ENCODE measurements at regions not wholly inside any gene's neighbourhood (a gene's known extent, or its start where the extent isn't known, plus 50 kb on each side); places are given as distances from the start of the nearest gene placed in this dataset.

DNA sequence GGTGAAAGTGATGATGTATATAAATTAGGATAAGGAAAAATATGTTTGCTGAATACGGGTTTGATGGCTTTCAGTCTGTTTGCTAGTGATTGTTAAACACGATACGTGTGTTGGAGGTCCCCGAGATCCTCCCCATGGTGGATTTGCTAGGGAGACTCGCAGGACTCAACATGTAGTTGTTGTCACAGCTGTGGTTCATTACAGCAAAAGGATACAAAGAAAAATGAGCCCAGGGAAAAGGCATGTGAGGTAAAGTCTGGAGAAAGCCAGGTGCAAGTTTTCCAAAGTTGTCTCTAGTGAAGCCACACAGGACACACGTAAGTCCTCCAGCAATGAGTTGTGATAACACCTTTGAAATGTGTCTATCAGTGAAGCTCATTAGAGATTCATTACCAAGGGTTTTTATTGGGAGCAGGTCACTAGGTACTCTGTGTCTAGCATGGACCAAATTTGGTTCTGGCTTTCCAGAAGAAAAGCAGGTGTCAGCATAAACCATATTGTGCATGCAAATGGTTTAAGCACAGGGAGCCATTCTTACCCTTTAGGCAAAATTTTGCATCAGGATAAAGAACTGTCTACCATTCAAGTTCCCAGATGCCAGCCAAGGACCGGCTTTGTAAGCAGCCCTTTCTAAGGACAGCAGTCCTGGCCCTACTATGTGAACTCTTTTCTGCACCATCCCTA, 215.2 kb upstream of the WSCD1 start:
- TF ChIP-seq, protein P1, sequence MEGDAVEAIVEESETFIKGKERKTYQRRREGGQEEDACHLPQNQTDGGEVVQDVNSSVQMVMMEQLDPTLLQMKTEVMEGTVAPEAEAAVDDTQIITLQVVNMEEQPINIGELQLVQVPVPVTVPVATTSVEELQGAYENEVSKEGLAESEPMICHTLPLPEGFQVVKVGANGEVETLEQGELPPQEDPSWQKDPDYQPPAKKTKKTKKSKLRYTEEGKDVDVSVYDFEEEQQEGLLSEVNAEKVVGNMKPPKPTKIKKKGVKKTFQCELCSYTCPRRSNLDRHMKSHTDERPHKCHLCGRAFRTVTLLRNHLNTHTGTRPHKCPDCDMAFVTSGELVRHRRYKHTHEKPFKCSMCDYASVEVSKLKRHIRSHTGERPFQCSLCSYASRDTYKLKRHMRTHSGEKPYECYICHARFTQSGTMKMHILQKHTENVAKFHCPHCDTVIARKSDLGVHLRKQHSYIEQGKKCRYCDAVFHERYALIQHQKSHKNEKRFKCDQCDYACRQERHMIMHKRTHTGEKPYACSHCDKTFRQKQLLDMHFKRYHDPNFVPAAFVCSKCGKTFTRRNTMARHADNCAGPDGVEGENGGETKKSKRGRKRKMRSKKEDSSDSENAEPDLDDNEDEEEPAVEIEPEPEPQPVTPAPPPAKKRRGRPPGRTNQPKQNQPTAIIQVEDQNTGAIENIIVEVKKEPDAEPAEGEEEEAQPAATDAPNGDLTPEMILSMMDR (IDR thresholded peaks at IDR 0.05), result no peak
- no peak for DNase-seq
- no peaks in the 10 kb centered on the region for H3K9me3 ChIP-seq
- no peak overlapping the region for H3K4me3 ChIP-seq
- no peak overlapping the region for H3K27ac ChIP-seq
- no peaks in the 10 kb centered on the region for H3K27me3 ChIP-seq
- intact Hi-C loops (cut with DNase I; ENCODE audit: low total_unique reads), result no loop called here
- H3K4me1 ChIP-seq, result no peaks in the 10 kb centered on the region
- no peaks in the 10 kb centered on the region for H3K36me3 ChIP-seq

DNA sequence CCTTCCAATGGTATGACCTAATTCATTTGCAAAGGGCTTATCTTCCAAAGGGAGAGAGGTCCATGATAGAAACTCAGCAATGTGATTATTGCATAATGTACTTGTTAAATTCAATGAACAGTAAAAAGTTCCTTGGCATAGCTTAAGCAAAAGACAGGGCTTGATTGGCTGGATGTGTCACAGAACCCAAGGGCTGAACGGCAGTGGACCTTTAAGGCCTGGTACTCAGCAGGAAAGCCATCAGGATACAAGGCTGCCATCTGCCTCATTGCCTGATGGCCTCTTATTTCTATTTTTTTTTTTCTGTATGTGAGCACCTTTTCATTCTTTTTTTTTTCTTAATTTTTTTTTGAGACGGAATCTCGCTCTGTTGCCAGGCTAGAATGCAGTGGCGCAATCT, 208.9 kb upstream of the WSCD1 start:
- intact Hi-C loops (cut with DNase I; ENCODE audit: low total_unique reads), result no loop called here
- Histone ChIP-seq H3K27me3 (no peaks in the 10 kb centered on the region), H3K9me3 (no peaks in the 10 kb centered on the region), H3K4me3 (no peak overlapping the region), H3K27ac (no peak overlapping the region), H3K36me3 (no peaks in the 10 kb centered on the region), H3K4me1 (no peaks in the 10 kb centered on the region)
- no peak for DNase-seq
- TF ChIP-seq, protein P1 (IDR thresholded peaks at IDR 0.05), result no peak

DNA sequence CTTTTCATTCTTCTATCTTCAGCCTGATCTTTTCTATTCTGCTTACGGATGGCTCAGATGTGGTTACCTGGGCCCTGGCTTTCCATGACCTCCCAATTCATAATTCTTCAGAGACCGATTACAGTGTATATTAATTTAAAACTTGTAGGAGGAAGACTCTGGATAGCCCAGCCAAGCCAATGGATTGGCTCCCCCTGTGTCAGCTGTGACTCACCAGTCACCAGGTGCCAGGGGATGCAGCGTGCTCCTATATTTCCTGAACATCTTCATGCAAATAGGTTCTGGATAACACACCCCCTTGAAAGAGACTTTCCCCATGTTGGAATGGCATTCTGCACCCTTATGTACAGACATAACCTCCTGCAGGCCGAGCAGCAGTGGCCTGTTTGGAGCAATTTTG, 208.3 kb upstream of the WSCD1 start:
- intact Hi-C loops (cut with DNase I; ENCODE audit: low total_unique reads), result no loop called here
- H3K9me3 ChIP-seq, result no peaks in the 10 kb centered on the region
- H3K36me3 ChIP-seq, result no peaks in the 10 kb centered on the region
- no peaks in the 10 kb centered on the region for H3K4me1 ChIP-seq
- H3K27me3 ChIP-seq, result no peaks in the 10 kb centered on the region
- no peak for DNase-seq
- no peak overlapping the region for H3K27ac ChIP-seq
- no peak overlapping the region for H3K4me3 ChIP-seq
- TF ChIP-seq, protein P1 (IDR thresholded peaks at IDR 0.05), result no peak

DNA sequence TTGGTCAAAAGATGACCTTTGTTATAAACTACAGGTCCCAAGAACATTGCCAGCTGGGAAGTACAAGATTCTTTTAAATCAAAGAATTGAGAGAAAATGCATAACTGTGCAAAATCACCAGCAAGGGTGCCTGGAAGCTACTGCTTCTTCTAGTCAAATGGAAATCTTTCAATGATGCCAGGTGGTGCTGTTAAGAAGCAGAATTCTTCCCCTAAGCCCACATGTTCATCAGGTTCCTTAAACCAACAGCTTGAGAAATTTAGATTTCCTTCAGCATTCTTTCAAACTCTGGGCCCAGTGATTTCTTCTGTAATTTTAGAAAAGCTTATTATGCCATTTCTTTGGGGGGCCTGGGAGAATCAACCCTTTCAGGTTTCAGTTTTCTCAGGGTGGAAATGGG, 207.8 kb upstream of the WSCD1 start:
- Histone ChIP-seq H3K27me3 (no peaks in the 10 kb centered on the region), H3K4me3 (no peak overlapping the region), H3K9me3 (no peaks in the 10 kb centered on the region), H3K36me3 (no peaks in the 10 kb centered on the region), H3K27ac (no peak overlapping the region), H3K4me1 (no peaks in the 10 kb centered on the region)
- intact Hi-C loops (cut with DNase I; ENCODE audit: low total_unique reads), result no loop called here
- DNase-seq, result no peak
- TF ChIP-seq, protein P1 (IDR thresholded peaks at IDR 0.05), result no peak

- intact Hi-C loops (cut with DNase I; ENCODE audit: low total_unique reads), result no loop called here
- DNase-seq, result no peak
- TF ChIP-seq, protein P1 (IDR thresholded peaks at IDR 0.05), result no peak
- Histone ChIP-seq H3K27ac (no peak overlapping the region), H3K9me3 (no peaks in the 10 kb centered on the region), H3K4me3 (no peak overlapping the region), H3K36me3 (no peaks in the 10 kb centered on the region), H3K27me3 (no peaks in the 10 kb centered on the region), H3K4me1 (no peaks in the 10 kb centered on the region)
Observed at GRCh38 chr17:5864741-5865657, 205.2 kb upstream of the WSCD1 start.
